ENCODE measurements at regions not wholly inside any gene's neighbourhood (a gene's known extent, or its start where the extent isn't known, plus 50 kb on each side); places are given as distances from the start of the nearest gene placed in this dataset.

DNA sequence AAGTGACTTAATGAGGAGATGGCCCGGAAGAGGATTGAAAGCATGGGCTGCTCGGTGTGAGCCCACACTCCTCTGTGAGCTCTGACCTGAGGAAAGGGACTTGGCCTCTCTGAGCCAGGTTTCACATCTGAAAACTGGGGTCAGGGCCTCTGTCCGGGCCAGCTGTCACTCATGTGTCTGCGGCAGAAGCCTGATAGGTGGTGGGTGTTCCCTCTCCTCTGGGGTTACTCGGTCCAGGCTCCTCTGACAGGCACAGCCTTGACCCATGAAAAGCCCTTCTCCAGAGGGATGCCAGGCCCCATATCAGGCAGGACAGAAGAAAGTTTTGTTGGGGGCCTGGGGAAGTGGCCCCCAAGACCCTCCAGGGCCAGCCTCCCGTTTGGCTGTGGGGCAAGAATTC, 131.4 kb downstream of the CHSY1 start:
- TF ChIP-seq EZH2 (IDR thresholded peaks at IDR 0.05; ENCODE audit: borderline replicate concordance, low read depth, low read length, severe bottlenecking): no peak
- TF ChIP-seq, protein P1, sequence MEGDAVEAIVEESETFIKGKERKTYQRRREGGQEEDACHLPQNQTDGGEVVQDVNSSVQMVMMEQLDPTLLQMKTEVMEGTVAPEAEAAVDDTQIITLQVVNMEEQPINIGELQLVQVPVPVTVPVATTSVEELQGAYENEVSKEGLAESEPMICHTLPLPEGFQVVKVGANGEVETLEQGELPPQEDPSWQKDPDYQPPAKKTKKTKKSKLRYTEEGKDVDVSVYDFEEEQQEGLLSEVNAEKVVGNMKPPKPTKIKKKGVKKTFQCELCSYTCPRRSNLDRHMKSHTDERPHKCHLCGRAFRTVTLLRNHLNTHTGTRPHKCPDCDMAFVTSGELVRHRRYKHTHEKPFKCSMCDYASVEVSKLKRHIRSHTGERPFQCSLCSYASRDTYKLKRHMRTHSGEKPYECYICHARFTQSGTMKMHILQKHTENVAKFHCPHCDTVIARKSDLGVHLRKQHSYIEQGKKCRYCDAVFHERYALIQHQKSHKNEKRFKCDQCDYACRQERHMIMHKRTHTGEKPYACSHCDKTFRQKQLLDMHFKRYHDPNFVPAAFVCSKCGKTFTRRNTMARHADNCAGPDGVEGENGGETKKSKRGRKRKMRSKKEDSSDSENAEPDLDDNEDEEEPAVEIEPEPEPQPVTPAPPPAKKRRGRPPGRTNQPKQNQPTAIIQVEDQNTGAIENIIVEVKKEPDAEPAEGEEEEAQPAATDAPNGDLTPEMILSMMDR (IDR thresholded peaks at IDR 0.05; ENCODE audit: extremely low read depth in 1 of 2, insufficient read depth in 1 of 2, low read depth in 1 of 2, low read length in 2 of 2): no peak
- TF ChIP-seq, protein P2, sequence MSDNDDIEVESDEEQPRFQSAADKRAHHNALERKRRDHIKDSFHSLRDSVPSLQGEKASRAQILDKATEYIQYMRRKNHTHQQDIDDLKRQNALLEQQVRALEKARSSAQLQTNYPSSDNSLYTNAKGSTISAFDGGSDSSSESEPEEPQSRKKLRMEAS (IDR thresholded peaks at IDR 0.05; ENCODE audit: insufficient read depth, insufficient read length): no peak

Measured in endothelial cell of umbilical vein (primary cell).